Fibroblast of pulmonary artery (primary cell): ENCODE measurements at regions not wholly inside any gene's neighbourhood (a gene's known extent, or its start where the extent isn't known, plus 50 kb on each side); places are given as distances from the start of the nearest gene placed in this dataset.

Source experiments
- DNase-seq: peaks from one replicate; pipeline ENCODE4 v3.0.0-alpha.2; 2010; ENCODE audit warnings: low read depth
- H3K4me3 ChIP-seq: replicated peaks from 2 replicates; pipeline ENCODE4 v1.5.1; 2011; ENCODE audit warnings: low read depth, mild to moderate bottlenecking, control low read depth, low read length, moderate library complexity
- TF ChIP-seq, protein P1 (sequence below): IDR thresholded peaks from 2 replicates; pipeline ENCODE4 v1.5.1; 2011; ENCODE audit warnings: mild to moderate bottlenecking, control low read depth, low read length, inconsistent platforms; ENCODE audit errors: missing control alignments

DNA sequence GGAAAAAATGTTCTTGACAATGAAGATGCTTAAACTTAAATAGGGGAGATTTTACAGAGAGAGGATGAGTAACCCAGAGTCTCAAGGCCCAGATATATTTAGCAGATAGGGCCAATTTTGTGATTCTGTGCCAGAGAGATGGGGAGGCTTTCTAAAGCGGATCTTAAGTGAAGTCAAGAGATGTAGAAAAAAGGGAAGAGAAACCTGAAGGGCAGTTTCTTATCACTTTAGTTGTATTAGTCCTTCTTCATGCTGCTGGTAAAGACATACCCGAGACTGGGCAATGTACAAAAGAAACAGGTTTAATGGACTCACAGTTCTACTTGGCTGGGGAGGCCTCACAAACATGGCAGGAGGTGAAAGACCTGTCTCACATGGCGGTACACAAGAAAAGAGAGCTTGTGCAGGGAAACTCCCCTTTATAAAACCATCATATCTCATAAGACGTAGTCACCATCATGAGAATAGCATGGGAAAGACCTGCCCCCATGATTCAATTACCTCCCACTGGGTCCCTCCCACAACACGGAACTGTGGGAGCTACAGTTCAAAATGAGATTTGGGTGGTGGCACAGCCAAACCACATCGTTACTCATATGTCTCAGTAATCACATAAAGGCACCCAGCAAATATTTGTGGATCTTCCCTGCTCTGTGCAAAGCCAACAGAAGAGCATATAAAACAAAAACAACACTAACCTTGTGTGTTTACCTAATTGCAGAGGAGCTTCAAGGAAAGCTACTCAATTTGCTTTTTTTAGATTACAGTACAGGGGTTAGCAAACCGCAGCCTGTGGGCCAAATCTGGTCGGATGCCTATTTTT lies 102.6 kb upstream of the MYCBP2 start:
- DNase-seq: no peak
- no peak overlapping the region for H3K4me3 ChIP-seq
- TF ChIP-seq, protein P1, sequence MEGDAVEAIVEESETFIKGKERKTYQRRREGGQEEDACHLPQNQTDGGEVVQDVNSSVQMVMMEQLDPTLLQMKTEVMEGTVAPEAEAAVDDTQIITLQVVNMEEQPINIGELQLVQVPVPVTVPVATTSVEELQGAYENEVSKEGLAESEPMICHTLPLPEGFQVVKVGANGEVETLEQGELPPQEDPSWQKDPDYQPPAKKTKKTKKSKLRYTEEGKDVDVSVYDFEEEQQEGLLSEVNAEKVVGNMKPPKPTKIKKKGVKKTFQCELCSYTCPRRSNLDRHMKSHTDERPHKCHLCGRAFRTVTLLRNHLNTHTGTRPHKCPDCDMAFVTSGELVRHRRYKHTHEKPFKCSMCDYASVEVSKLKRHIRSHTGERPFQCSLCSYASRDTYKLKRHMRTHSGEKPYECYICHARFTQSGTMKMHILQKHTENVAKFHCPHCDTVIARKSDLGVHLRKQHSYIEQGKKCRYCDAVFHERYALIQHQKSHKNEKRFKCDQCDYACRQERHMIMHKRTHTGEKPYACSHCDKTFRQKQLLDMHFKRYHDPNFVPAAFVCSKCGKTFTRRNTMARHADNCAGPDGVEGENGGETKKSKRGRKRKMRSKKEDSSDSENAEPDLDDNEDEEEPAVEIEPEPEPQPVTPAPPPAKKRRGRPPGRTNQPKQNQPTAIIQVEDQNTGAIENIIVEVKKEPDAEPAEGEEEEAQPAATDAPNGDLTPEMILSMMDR: no peak

DNA sequence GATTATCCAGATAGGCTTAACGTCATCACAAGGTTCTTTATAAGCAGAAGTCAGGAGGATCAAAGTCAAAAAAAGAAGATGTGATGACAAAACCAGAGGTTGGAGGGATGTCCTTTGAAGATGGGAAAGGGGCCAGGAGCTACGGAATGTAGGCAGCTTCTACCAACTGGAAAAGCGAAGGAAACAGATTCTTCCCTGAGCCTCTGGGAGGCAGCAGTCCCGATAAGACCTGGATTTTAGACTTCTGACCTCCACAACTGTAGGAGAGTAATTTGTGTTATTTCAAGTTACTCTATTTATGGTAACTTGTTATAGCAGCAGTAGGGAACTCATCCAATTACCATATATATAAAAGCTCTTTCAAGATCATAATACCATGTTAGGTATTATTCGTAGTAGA lies 98.8 kb upstream of the MYCBP2 start:
- H3K4me3 ChIP-seq: no peak overlapping the region
- DNase-seq: no peak
- TF ChIP-seq, protein P1: no peak

DNA sequence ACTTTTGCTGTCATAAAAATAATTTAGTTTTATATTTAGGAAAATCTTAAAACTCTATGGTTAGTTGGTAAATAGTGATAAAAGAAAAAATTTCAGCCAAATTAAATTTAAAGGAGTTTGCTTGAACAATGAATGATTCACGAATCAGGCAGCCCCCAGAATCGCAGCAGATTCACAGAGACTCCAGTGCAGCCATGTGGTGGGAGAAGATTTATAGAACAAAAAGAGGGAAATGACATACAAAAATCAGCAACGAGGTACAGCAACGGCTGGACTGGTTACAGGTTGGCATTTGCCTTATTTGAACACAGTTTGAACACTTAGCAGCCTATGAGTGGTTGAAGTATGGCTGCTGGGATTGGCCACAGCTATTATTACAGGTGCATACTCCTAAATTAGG lies 96.4 kb upstream of the MYCBP2 start:
- TF ChIP-seq, protein P1: no peak
- no peak overlapping the region for H3K4me3 ChIP-seq
- DNase-seq: no peak

DNA sequence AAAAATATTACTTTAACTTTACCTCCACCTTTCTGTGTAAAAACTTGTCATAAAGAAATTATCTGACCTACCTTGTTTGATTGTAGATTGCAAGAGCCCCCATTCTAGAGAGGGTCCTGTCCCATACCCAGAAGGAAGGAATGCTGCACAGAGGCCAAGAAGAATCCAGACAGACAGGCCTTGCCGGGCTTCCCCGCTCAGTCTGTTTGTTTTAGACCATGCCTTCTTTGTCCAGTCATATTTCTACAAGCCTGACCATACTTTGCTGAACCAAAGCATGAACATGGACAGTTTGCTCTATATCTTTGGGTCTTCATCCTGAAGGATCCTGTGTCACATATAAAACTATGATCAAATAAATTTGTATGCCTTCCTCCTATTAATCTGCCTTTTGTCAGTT lies 95.8 kb upstream of the MYCBP2 start:
- no peak for DNase-seq
- TF ChIP-seq, protein P1: no peak
- no peak overlapping the region for H3K4me3 ChIP-seq

DNA sequence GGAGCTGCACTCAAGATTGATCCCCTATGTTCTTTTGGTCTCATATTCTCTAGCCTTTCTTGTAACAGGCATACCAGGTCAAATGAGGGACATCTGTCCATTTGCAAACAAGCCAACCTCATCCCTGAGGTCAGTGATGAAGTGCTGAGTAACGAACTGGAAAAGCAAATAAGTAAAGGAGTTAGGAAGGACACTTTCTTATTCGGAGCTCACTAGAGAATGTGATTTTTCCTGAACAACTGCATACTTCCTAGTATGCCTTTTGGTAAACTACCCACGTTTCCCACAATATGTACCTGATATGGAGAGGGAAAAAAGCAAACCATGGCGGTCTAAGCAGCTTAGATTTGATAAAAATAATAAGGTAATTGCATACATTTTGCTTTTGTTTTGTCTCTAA lies 91.0 kb upstream of the MYCBP2 start:
- H3K4me3 ChIP-seq: no peak overlapping the region
- DNase-seq: no peak
- TF ChIP-seq, protein P1: no peak

DNA sequence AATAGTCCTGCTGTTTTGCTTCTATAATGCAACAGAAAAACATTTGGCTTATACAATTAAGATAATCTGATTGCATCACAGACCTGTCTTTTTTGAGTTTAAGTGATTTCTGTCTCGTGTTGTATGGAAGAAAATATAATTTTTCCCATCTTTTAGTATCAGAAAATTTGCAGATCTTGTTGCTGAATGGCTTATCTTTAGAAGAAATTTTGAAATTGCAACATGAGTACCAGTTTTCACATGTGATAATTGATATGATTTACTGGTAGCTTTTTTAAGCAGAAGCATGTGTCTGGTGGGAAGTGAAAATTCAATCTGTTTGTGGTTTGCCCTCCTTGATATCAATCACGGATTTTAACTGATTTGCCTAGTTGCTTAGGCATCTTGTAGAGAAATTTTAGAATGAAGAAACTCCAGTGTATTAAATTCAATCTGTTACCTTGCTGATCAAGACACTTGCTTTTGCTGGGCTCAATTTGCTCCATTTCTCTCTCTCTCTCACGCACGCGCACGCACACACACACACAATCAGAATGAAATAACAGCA lies 89.8 kb upstream of the MYCBP2 start:
- no peak overlapping the region for H3K4me3 ChIP-seq
- no peak for DNase-seq
- TF ChIP-seq, protein P1: no peak
